ENCODE measurements at regions not wholly inside any gene's neighbourhood (a gene's known extent, or its start where the extent isn't known, plus 50 kb on each side); places are given as distances from the start of the nearest gene placed in this dataset.

DNA sequence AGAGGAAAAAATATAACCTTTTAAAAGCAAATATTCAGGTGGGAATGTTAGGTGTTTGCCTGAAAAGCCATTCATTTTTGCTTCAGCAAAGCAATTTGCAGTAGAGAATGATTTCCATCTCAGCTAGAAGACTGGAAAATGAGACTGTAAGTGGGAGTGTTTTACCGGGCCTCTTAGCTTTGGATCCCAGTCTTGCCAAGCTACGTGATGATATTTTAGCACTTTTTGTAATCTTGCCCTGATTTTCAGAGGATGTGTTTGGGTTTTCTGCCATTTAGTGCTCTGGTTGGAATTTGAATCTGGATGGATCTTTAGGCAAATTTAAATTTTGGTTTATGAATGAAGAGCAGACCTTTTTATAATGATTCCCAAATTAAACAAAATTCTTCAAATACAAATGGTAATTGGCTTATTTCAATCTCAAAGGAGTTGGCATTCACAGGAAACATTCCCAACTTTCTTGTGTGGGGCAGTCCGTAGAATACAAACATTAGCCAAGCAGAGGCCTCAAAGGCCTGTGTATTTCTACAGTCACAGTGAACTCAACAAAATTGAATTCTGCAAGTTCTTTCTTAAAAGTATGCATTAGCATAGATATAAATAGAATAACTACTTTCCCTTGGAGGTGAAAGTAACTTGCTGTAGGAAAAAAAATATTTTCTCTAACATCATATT, 646.4 kb downstream of the CDY2B start:
- 40% methylated on average over 3 of the region's 3 CpGs for WGBS
- H3K27me3 ChIP-seq (replicated peaks; ENCODE audit: insufficient read depth) = no peaks in the 10 kb centered on the region
- no peaks in the 10 kb centered on the region for H3K36me3 ChIP-seq
- H3K4me1 ChIP-seq (replicated peaks) = no peaks in the 10 kb centered on the region
- no peak overlapping the region for H3K27ac ChIP-seq
- intact Hi-C loops (cut with DNase I) = no loop called here
- TF ChIP-seq, protein P1, sequence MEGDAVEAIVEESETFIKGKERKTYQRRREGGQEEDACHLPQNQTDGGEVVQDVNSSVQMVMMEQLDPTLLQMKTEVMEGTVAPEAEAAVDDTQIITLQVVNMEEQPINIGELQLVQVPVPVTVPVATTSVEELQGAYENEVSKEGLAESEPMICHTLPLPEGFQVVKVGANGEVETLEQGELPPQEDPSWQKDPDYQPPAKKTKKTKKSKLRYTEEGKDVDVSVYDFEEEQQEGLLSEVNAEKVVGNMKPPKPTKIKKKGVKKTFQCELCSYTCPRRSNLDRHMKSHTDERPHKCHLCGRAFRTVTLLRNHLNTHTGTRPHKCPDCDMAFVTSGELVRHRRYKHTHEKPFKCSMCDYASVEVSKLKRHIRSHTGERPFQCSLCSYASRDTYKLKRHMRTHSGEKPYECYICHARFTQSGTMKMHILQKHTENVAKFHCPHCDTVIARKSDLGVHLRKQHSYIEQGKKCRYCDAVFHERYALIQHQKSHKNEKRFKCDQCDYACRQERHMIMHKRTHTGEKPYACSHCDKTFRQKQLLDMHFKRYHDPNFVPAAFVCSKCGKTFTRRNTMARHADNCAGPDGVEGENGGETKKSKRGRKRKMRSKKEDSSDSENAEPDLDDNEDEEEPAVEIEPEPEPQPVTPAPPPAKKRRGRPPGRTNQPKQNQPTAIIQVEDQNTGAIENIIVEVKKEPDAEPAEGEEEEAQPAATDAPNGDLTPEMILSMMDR (IDR thresholded peaks at IDR 0.05) = no peak
- TF ChIP-seq POLR2A (IDR thresholded peaks at IDR 0.05) (no peak), POLR2AphosphoS5 (IDR thresholded peaks at IDR 0.05) (no peak)
- H3K9me3 ChIP-seq = no peaks in the 10 kb centered on the region
- H3K4me3 ChIP-seq = no peak overlapping the region
- no peak for DNase-seq (ENCODE audit: low spot score)

DNA sequence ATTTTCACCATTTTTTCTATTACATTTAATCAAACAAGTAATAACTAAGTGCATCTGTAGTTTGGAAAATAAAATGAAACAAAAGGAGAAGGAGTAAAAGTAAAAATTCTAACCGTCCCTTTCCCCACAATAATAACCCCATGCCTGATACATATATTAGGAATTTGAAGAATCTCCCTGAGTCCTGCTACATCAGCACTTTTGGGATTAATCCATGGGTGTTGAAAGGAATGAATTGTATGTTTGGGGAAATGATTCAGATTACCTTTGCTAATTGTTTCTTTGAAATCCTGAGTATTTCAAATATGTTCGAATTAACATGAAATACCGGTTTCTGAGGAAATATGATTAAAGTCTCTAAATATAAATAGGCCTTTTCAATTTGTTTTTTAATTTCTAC, 648.0 kb downstream of the CDY2B start:
- no peaks in the 10 kb centered on the region for H3K9me3 ChIP-seq
- TF ChIP-seq POLR2A (IDR thresholded peaks at IDR 0.05) = no peak
- TF ChIP-seq POLR2AphosphoS5 (IDR thresholded peaks at IDR 0.05) = no peak
- WGBS = 76% methylated on average over 3 of the region's 3 CpGs
- no peak overlapping the region for H3K4me3 ChIP-seq
- intact Hi-C loops (cut with DNase I) = no loop called here
- no peak overlapping the region for H3K27ac ChIP-seq
- DNase-seq (ENCODE audit: low spot score) = no peak
- H3K36me3 ChIP-seq = no peaks in the 10 kb centered on the region
- H3K4me1 ChIP-seq (replicated peaks) = no peaks in the 10 kb centered on the region
- H3K27me3 ChIP-seq (replicated peaks; ENCODE audit: insufficient read depth) = no peaks in the 10 kb centered on the region

DNA sequence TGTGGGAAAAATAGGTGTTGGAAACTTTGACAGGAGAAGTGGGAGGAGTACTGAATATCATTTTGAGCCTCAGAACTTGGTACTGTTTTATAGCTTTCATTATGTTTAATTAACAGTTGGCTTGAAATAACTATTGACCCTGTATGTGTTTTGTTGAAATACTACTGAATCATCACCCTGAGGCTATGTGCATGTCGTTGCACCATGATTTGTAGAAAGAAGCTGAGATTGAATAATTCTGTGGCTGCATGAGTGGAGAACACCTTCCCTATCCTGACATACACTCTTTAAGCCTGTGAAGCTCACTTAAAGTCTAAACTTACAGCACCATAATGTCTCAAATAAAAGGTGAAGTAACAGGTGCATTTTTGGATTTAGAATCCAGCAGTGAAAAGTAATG, 656.5 kb downstream of the CDY2B start:
- WGBS = 40% methylated on average over 1 of the region's 1 CpG

DNA sequence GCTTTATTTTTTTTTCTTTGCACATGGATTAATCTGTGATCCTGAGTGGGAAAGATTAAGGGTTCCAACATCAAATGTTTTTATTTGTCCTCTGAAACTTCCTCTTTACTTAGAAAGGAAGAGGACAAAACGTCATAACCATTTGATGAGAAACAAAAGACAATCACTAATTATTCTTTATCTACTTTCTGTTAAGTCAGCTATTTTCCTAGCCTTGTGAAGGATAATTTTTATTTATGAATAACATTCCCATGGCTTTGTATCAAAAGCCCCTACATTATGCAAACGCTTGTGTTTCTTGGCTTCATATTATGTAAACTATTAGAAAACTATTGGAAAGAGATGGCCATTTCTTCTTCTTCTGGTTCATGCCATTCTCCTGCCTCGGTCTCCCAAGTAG, 677.6 kb downstream of the CDY2B start:
- 73% methylated on average over 3 of the region's 3 CpGs for WGBS
- intact Hi-C loops (cut with DNase I) = no loop called here
- TF ChIP-seq POLR2A (IDR thresholded peaks at IDR 0.05) (no peak), POLR2AphosphoS5 (IDR thresholded peaks at IDR 0.05) (no peak)
- TF ChIP-seq, protein P1 (IDR thresholded peaks at IDR 0.05) = no peak

More for the DNA sequence above, 656.5 kb downstream of the CDY2B start:
- no peak overlapping the region for H3K4me3 ChIP-seq
- intact Hi-C loops (cut with DNase I) = no loop called here
- H3K27ac ChIP-seq = no peak overlapping the region
- no peak for TF ChIP-seq POLR2A (IDR thresholded peaks at IDR 0.05)
- TF ChIP-seq, protein P1 (IDR thresholded peaks at IDR 0.05) = no peak
- TF ChIP-seq POLR2AphosphoS5 (IDR thresholded peaks at IDR 0.05) = no peak
- no peaks in the 10 kb centered on the region for H3K36me3 ChIP-seq
- H3K27me3 ChIP-seq (replicated peaks; ENCODE audit: insufficient read depth) = no peaks in the 10 kb centered on the region
- no peaks in the 10 kb centered on the region for H3K4me1 ChIP-seq (replicated peaks)
- no peak for DNase-seq (ENCODE audit: low spot score)
- H3K9me3 ChIP-seq = no peaks in the 10 kb centered on the region

DNA sequence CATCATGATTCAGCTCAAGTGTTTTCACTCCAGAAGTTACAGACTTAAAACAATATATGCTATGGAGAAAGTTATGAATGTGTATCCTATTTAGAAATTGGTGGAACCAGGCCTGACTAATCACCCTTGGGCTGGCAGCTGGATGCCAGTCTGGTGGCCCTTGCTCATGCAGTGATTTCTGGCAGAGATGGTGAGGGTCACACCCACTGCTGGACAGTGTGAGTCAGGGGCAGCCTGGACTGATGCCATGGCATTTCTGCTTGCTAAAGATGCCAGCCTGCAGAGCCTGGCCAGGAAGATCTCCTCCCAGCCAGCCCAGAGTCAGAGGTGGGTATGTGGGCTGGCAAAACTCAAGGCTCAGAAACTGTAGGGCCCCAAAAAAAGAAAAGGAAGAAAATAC, 695.7 kb downstream of the CDY2B start:
- TF ChIP-seq, protein P1 (IDR thresholded peaks at IDR 0.05) = no peak
- TF ChIP-seq POLR2A (IDR thresholded peaks at IDR 0.05) = no peak
- intact Hi-C loops (cut with DNase I) = no loop called here
- no peaks in the 10 kb centered on the region for H3K27me3 ChIP-seq (replicated peaks; ENCODE audit: insufficient read depth)
- no peaks in the 10 kb centered on the region for H3K36me3 ChIP-seq
- H3K4me1 ChIP-seq (replicated peaks) = no peaks in the 10 kb centered on the region
- no peak for DNase-seq (ENCODE audit: low spot score)
- no peaks in the 10 kb centered on the region for H3K9me3 ChIP-seq
- H3K4me3 ChIP-seq = no peak overlapping the region
- H3K27ac ChIP-seq = no peak overlapping the region

More for the DNA sequence above, 677.6 kb downstream of the CDY2B start:
- Histone ChIP-seq H3K36me3 (no peaks in the 10 kb centered on the region), H3K4me1 (replicated peaks) (no peaks in the 10 kb centered on the region), H3K27ac (no peak overlapping the region), H3K27me3 (replicated peaks; ENCODE audit: insufficient read depth) (no peaks in the 10 kb centered on the region), H3K9me3 (no peaks in the 10 kb centered on the region), H3K4me3 (no peak overlapping the region)
- DNase-seq (ENCODE audit: low spot score) = no peak
